ENCODE measurements at regions not wholly inside any gene's neighbourhood (a gene's known extent, or its start where the extent isn't known, plus 50 kb on each side); places are given as distances from the start of the nearest gene placed in this dataset.

DNA sequence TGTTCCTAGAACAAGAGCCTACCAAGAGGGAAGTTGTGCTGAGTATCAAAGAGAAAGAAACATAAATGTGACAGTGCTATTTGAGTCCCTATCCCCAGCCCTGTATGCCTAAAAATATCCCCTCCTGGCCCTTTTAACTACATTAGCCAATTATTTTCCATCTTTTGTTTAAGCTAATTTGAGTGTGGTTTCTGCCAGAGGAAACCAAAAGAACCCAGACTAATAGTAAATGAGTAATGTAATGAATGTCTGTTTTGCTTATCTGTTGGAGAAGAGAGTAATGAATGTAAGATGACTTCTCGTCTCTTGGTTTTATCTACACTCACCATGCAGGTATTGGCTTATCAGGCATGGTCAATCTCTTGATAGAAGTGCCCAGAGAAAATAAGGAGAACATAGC is 134.4 kb upstream of the CDK1 start:
- no peak for DNase-seq (ENCODE audit: low spot score)
- TF ChIP-seq, protein P1, sequence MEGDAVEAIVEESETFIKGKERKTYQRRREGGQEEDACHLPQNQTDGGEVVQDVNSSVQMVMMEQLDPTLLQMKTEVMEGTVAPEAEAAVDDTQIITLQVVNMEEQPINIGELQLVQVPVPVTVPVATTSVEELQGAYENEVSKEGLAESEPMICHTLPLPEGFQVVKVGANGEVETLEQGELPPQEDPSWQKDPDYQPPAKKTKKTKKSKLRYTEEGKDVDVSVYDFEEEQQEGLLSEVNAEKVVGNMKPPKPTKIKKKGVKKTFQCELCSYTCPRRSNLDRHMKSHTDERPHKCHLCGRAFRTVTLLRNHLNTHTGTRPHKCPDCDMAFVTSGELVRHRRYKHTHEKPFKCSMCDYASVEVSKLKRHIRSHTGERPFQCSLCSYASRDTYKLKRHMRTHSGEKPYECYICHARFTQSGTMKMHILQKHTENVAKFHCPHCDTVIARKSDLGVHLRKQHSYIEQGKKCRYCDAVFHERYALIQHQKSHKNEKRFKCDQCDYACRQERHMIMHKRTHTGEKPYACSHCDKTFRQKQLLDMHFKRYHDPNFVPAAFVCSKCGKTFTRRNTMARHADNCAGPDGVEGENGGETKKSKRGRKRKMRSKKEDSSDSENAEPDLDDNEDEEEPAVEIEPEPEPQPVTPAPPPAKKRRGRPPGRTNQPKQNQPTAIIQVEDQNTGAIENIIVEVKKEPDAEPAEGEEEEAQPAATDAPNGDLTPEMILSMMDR (IDR thresholded peaks at IDR 0.05; ENCODE audit: extremely low read depth, insufficient read depth, missing control alignments) = no peak
- in situ Hi-C loops (cut with MboI; ENCODE audit: low pct_unique_long_range_greater_than_20kb, low sequenced_read_pairs, unreplicated experiment) = no loop called here

DNA sequence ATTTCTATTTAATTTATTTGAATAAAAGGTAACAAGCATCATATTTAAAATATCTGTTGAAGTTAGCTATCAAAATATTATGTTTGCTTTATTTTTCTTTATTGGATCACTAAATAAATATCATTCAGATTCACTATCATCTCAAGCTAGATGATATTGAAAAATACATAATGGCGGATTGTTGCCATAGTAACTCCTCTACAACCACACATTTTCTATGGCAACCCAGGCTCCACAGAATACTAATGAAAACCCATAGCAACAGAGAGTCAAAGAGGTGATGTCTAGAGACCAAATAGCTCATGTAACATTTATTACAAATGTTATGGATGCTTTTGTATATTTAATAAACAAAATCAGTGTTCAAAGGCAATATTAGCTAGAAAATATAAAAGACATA is 148.9 kb upstream of the CDK1 start:
- no peak for DNase-seq (ENCODE audit: low spot score)
- in situ Hi-C loops (cut with MboI; ENCODE audit: low pct_unique_long_range_greater_than_20kb, low sequenced_read_pairs, unreplicated experiment) = no loop called here
- TF ChIP-seq, protein P1 (IDR thresholded peaks at IDR 0.05; ENCODE audit: extremely low read depth, insufficient read depth, missing control alignments) = no peak

DNA sequence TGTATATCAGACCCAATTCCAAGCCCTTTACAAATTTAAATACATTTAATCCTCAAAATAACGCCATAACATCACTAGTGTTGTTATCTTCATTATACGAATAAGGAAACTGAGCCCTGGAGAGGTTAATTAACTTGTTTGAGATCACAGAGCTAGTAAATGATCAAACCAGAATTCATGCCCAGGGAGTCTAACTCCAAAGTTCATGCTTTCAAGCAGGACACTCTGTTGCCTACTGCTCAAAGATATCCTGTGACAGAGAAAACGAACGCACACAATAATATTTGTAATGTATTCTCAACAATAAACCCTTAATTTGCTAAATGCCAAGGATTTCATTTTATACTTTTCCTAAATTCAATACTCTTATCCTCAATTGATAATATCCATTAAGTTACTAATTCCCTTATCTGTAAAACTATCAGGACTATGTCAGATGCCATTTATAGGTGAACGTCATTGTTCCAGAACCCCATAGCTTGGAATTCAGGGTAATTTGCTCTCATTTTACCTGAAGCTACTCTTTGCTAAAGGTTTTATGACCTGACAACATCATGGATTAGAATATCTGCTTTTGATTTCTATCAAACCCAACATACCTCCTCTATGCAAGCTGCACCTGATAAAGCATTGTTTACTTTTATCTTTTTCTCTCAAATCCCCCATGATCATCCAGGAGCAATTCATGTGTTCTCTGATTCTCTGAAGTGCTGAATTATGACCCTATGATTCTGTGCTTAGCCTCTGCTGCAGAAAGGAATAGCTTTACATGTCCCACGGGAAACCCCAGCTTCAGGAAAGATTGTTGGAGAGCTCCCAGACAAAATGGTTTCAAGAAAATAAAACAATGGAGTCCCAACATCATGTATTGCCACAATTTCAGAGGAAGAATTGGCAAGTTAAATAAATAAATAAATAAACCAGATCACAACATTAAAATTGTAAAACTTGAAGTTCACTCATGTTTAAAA is 150.2 kb upstream of the CDK1 start:
- in situ Hi-C loops (cut with MboI; ENCODE audit: low pct_unique_long_range_greater_than_20kb, low sequenced_read_pairs, unreplicated experiment) = no loop called here
- TF ChIP-seq, protein P1 (IDR thresholded peaks at IDR 0.05; ENCODE audit: extremely low read depth, insufficient read depth, missing control alignments) = no peak
- no peak for DNase-seq (ENCODE audit: low spot score)

DNA sequence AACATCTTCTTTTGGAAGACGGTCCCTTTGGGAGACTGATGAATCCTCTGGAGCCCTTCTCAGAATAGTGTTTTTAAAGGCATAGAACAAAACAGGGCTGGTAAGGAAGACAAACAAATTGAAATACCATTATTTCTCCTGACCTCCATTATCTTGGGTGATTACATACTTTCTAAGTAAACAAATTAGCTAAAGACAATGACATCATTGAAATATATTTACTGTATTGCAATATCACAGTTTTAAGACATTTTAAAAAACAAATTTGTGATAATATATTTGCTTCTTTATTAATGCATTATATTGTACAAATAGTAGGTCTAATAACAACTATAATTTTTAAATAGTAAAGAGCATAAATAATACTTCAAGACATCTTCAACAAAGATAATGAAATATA is 152.2 kb upstream of the CDK1 start:
- in situ Hi-C loops (cut with MboI; ENCODE audit: low pct_unique_long_range_greater_than_20kb, low sequenced_read_pairs, unreplicated experiment) = no loop called here
- TF ChIP-seq, protein P1 (IDR thresholded peaks at IDR 0.05; ENCODE audit: extremely low read depth, insufficient read depth, missing control alignments) = no peak
- DNase-seq (ENCODE audit: low spot score) = no peak

DNA sequence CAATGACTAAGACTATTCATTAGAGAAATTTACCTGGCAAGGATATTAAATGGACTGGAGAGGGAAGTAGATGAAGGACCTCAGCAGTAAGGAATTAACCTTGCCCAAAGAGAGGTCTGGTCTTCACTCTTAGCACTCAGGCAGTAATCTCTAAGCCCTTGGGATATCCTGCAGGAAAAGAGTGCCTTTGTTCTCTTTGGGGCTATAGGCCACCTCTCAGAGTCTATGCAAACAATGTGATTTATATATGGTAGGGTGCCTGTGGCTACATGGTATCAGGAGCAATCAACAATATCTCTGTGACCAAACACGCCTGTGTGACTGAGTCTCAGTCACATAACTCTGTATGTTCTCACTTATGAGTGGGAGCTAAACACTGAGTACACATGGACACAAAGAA is 154.7 kb upstream of the CDK1 start:
- TF ChIP-seq, protein P1 (IDR thresholded peaks at IDR 0.05; ENCODE audit: extremely low read depth, insufficient read depth, missing control alignments) = no peak
- in situ Hi-C loops (cut with MboI; ENCODE audit: low pct_unique_long_range_greater_than_20kb, low sequenced_read_pairs, unreplicated experiment) = no loop called here
- DNase-seq (ENCODE audit: low spot score) = no peak

DNA sequence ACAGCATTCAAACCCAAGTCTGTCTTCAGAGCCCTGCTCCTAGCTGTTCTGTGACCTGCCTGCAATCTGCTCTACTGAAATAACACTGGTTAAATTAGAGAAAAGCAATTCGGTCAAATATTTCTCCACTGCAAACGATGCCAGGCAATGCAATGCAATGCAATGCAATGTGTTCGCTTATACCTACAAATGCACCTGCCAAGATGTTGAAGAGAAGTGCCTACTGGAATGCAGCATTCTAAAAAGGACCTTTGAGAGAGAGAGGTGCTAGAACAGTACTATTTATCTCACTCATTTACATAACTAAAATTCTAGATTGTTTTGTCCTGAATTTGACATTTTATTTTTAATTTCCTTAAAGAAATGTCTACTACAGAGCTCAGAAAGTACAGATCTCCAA is 157.3 kb upstream of the CDK1 start:
- in situ Hi-C loops (cut with MboI; ENCODE audit: low pct_unique_long_range_greater_than_20kb, low sequenced_read_pairs, unreplicated experiment) = no loop called here
- no peak for DNase-seq (ENCODE audit: low spot score)

More for the DNA sequence above, 157.3 kb upstream of the CDK1 start:
- TF ChIP-seq, protein P1 (IDR thresholded peaks at IDR 0.05; ENCODE audit: extremely low read depth, insufficient read depth, missing control alignments) = no peak

Measured in GM13977 (cell line).